ENCODE measurements at regions not wholly inside any gene's neighbourhood (a gene's known extent, or its start where the extent isn't known, plus 50 kb on each side); places are given as distances from the start of the nearest gene placed in this dataset.

DNA sequence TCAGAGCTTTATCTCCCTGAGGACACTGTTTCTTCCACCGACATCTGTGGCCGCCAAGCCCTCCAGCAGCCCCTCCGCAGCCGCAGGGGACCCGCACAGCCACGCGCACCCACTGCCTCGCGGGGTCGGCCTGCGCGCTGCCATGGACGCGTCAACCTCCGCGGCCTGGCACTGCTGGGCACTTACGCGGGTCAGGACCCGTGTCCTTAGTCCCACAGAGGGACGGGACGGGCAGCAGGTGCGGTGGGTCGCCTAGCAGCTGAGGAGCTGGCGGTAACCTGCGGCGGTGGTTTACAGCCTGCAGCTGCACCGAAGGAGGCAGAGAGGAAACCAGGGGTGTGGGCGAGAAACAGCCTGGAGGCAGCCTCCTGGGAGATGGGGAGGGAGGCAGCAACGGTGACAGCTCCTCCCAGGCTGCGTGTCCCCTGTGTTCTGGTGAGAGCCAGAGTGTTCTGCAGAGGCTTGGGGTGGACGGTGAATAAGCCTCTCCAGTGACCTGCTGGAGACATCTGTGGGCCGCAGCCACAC, 61.3 kb downstream of the SEC61G start:
- no peaks in the 10 kb centered on the region for H3K36me3 ChIP-seq (replicated peaks in 1 of 2; ENCODE audit: control extremely low read depth in 1 of 2, control insufficient read depth in 1 of 2, extremely low read depth in 1 of 2, insufficient read depth in 2 of 2, low read length in 1 of 2)
- Mint-ChIP-seq H3K27ac (no peak overlapping the region), H3K4me1 (no peaks in the 10 kb centered on the region), H3K4me3 (no peak overlapping the region), H3K27me3 (no peaks in the 10 kb centered on the region), H3K9me3 (ENCODE audit: insufficient read depth) (no peaks in the 10 kb centered on the region)
- DNase-seq (no peak), ATAC-seq (ENCODE audit: low read depth) (no peak)
- peaks cover 0 to 5% (median 0%) of the 10 kb centered on the region in 3 donors for H3K9me3 ChIP-seq (ENCODE audit: control extremely low read depth in 1 of 3, control insufficient read depth in 2 of 3, insufficient read depth in 1 of 3, low read length in 2 of 3)
- H3K4me3 ChIP-seq (ENCODE audit: control extremely low read depth in 1 of 5, extremely low read depth in 1 of 5, insufficient read depth in 1 of 5, low read depth in 2 of 5, low read length in 4 of 5), result no peak overlapping the region
- H3K4me1 ChIP-seq (ENCODE audit: control insufficient read depth in 2 of 2, insufficient read depth in 2 of 2, low read length in 2 of 2), result no peaks in the 10 kb centered on the region
- no peak overlapping the region for H3K4me2 ChIP-seq (replicated peaks; ENCODE audit: low read depth, low read length, poor library complexity, severe bottlenecking)
- no peaks in the 10 kb centered on the region for H4K20me1 ChIP-seq (ENCODE audit: control insufficient read depth, insufficient read depth, low read length, poor library complexity, severe bottlenecking)
- no peak for TF ChIP-seq EZH2 (IDR thresholded peaks at IDR 0.05; ENCODE audit: borderline replicate concordance, insufficient read depth, low read depth, low read length, poor library complexity, severe bottlenecking)
- TF ChIP-seq, protein P1, sequence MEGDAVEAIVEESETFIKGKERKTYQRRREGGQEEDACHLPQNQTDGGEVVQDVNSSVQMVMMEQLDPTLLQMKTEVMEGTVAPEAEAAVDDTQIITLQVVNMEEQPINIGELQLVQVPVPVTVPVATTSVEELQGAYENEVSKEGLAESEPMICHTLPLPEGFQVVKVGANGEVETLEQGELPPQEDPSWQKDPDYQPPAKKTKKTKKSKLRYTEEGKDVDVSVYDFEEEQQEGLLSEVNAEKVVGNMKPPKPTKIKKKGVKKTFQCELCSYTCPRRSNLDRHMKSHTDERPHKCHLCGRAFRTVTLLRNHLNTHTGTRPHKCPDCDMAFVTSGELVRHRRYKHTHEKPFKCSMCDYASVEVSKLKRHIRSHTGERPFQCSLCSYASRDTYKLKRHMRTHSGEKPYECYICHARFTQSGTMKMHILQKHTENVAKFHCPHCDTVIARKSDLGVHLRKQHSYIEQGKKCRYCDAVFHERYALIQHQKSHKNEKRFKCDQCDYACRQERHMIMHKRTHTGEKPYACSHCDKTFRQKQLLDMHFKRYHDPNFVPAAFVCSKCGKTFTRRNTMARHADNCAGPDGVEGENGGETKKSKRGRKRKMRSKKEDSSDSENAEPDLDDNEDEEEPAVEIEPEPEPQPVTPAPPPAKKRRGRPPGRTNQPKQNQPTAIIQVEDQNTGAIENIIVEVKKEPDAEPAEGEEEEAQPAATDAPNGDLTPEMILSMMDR (IDR thresholded peaks at IDR 0.05), result no peak
- no peak overlapping the region for H3K9ac ChIP-seq (ENCODE audit: low read length)
- no peaks in the 10 kb centered on the region for H3K79me2 ChIP-seq (ENCODE audit: control insufficient read depth, insufficient read depth, low read length)
- H3K27ac ChIP-seq (ENCODE audit: low read length in 2 of 2), result no peak overlapping the region
- ChIA-PET POLR2A (no interaction called here), CTCF (no interaction called here)
- intact Hi-C loops (cut with micrococcal nuclease), result no loop called here
- no peaks in the 10 kb centered on the region for H3K27me3 ChIP-seq (replicated peaks in 1 of 4; ENCODE audit: control extremely low read depth in 1 of 4, control insufficient read depth in 3 of 4, insufficient read depth in 4 of 4, low read length in 3 of 4)
- no peak overlapping the region for H2AFZ ChIP-seq (ENCODE audit: insufficient read depth, low read depth, low read length, poor library complexity, severe bottlenecking)
- 59% methylated on average over 32 of the region's 32 CpGs for WGBS (ENCODE audit: insufficient coverage)

DNA sequence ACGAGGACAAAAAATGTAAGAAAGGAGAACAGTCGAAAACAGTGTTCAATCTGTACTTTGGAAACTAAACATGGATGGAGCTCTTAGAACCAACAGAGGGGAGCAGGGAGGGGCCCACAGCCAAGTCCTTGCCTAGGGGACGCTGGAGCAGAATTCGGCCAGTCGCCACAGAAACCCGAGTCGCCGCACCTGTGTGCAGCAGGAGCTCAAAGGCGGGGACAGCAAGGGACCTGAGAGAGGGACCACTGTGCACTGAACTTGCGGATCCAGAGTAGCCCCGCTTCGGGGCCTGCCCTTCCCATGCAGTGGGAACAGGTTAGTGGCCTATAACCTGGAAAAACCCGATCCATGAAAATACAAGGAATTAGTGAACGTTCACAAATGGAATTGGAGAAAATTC, 68.1 kb downstream of the SEC61G start:
- WGBS (ENCODE audit: insufficient coverage), result 97% methylated on average over 11 of the region's 14 CpGs
- ATAC-seq (ENCODE audit: low read depth) (no peak), DNase-seq (no peak)
- Mint-ChIP-seq H3K9me3 (ENCODE audit: insufficient read depth) (no peaks in the 10 kb centered on the region), H3K4me1 (no peaks in the 10 kb centered on the region), H3K27me3 (no peaks in the 10 kb centered on the region), H3K4me3 (no peak overlapping the region), H3K27ac (no peak overlapping the region)
- ChIA-PET POLR2A (no interaction called here), CTCF (no interaction called here)
- Histone ChIP-seq H2AFZ (ENCODE audit: insufficient read depth, low read depth, low read length, poor library complexity, severe bottlenecking) (no peak overlapping the region), H3K79me2 (ENCODE audit: control insufficient read depth, insufficient read depth, low read length) (no peaks in the 10 kb centered on the region), H3K4me3 (ENCODE audit: control extremely low read depth in 1 of 5, extremely low read depth in 1 of 5, insufficient read depth in 1 of 5, low read depth in 2 of 5, low read length in 4 of 5) (no peak overlapping the region), H3K4me2 (replicated peaks; ENCODE audit: low read depth, low read length, poor library complexity, severe bottlenecking) (no peak overlapping the region), H3K36me3 (replicated peaks in 1 of 2; ENCODE audit: control extremely low read depth in 1 of 2, control insufficient read depth in 1 of 2, extremely low read depth in 1 of 2, insufficient read depth in 2 of 2, low read length in 1 of 2) (no peaks in the 10 kb centered on the region), H3K9me3 (ENCODE audit: control extremely low read depth in 1 of 3, control insufficient read depth in 2 of 3, insufficient read depth in 1 of 3, low read length in 2 of 3) (peaks cover 0 to 13% (median 0%) of the 10 kb centered on the region in 3 donors), H4K20me1 (ENCODE audit: control insufficient read depth, insufficient read depth, low read length, poor library complexity, severe bottlenecking) (no peaks in the 10 kb centered on the region), H3K27ac (ENCODE audit: low read length in 2 of 2) (no peak overlapping the region), H3K4me1 (ENCODE audit: control insufficient read depth in 2 of 2, insufficient read depth in 2 of 2, low read length in 2 of 2) (no peaks in the 10 kb centered on the region), H3K27me3 (replicated peaks in 1 of 4; ENCODE audit: control extremely low read depth in 1 of 4, control insufficient read depth in 3 of 4, insufficient read depth in 4 of 4, low read length in 3 of 4) (no peaks in the 10 kb centered on the region), H3K9ac (ENCODE audit: low read length) (no peak overlapping the region)
- TF ChIP-seq, protein P1 (IDR thresholded peaks at IDR 0.05), result no peak
- TF ChIP-seq EZH2 (IDR thresholded peaks at IDR 0.05; ENCODE audit: borderline replicate concordance, insufficient read depth, low read depth, low read length, poor library complexity, severe bottlenecking), result no peak
- intact Hi-C loops (cut with micrococcal nuclease), result no loop called here
